ENCODE measurements at regions not wholly inside any gene's neighbourhood (a gene's known extent, or its start where the extent isn't known, plus 50 kb on each side); places are given as distances from the start of the nearest gene placed in this dataset.

DNA sequence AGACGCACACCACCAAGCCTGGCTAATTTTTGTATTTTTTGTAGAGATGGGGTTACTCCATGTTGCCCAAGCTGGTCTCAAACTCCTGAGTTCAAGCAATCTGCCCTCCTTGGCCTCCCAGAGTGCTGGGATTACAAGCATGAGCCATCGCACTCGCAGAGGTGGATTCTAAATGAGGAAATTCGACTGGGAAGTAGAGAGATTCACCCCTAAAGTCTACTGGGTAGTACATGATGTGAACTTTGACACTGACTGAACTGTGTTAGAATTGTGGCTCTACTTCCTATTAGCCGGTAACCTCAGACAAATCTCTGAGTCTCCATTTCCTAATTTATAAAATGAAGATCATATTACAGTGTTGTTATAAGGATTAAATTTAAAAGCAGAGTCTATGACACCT, 276.0 kb upstream of the NR5A2 start:
- no peaks in the 10 kb centered on the region for H3K9me3 ChIP-seq
- DNase-seq: no peak
- H3K9ac ChIP-seq (ENCODE audit: low read depth in 2 of 2, low read length in 2 of 2): no peak overlapping the region
- H3K4me1 ChIP-seq: no peaks in the 10 kb centered on the region
- no peak overlapping the region for H3K27ac ChIP-seq
- no peaks in the 10 kb centered on the region for H3K36me3 ChIP-seq
- intact Hi-C loops (cut with DNase I): no loop called here
- no peak overlapping the region for H3K4me3 ChIP-seq
- H3K27me3 ChIP-seq: no peaks in the 10 kb centered on the region
- TF ChIP-seq, protein P1, sequence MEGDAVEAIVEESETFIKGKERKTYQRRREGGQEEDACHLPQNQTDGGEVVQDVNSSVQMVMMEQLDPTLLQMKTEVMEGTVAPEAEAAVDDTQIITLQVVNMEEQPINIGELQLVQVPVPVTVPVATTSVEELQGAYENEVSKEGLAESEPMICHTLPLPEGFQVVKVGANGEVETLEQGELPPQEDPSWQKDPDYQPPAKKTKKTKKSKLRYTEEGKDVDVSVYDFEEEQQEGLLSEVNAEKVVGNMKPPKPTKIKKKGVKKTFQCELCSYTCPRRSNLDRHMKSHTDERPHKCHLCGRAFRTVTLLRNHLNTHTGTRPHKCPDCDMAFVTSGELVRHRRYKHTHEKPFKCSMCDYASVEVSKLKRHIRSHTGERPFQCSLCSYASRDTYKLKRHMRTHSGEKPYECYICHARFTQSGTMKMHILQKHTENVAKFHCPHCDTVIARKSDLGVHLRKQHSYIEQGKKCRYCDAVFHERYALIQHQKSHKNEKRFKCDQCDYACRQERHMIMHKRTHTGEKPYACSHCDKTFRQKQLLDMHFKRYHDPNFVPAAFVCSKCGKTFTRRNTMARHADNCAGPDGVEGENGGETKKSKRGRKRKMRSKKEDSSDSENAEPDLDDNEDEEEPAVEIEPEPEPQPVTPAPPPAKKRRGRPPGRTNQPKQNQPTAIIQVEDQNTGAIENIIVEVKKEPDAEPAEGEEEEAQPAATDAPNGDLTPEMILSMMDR (IDR thresholded peaks at IDR 0.05): no peak

DNA sequence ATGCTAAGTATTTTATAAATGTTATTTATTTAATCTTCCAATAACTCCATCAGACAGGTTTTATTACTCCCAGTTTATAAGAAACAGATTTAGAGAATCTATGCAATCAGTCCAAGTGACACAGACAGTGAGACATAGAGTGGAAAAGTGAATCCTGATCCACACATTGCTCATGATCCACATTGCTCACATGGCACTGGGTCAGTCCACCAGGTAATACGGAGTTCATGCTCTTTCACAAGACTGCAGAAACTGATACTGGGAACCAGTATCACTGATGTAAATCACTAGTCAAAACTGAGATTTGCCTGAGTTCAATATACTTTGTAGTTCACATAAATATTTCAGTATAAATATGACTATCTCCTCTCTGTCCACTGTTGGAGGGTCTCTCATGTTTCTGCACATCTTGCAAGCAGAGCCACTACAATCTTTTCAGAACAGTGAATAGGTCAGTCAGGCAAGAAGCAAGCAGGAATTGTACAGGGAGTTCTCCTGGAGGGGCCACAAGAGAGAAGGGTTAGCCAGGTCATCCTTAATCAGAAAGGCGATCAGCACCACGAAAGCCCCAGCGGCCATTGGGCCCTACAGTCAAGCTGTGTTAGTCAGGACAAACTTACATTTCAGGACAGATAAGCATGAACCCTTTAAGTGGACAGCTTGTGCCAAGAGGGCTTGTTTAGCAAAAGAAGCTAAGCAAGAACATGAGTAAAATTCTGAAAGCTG, 275.4 kb upstream of the NR5A2 start:
- intact Hi-C loops (cut with DNase I): no loop called here
- Histone ChIP-seq H3K4me1 (no peaks in the 10 kb centered on the region), H3K36me3 (no peaks in the 10 kb centered on the region), H3K27me3 (no peaks in the 10 kb centered on the region), H3K9me3 (no peaks in the 10 kb centered on the region), H3K9ac (ENCODE audit: low read depth in 2 of 2, low read length in 2 of 2) (no peak overlapping the region), H3K4me3 (no peak overlapping the region), H3K27ac (no peak overlapping the region)
- no peak for DNase-seq
- TF ChIP-seq, protein P1 (IDR thresholded peaks at IDR 0.05): no peak

DNA sequence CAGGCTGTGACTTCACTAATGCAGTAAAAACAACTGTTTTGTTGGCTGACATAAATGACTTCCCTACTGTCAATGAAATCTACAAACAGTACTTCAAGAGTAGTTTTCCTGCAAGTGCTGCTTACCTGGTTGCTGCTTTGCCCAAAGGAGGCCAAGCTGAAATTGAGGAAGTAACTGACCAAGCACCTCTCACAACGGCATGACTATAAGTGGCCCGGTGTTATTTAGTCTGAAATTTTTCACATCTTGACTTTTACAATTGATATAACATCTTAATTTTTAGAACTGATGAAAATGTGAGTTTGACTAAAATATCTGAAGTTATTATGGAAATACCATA, 274.9 kb upstream of the NR5A2 start:
- Histone ChIP-seq H3K9ac (ENCODE audit: low read depth in 2 of 2, low read length in 2 of 2) (no peak overlapping the region), H3K9me3 (no peaks in the 10 kb centered on the region), H3K27me3 (no peaks in the 10 kb centered on the region), H3K36me3 (no peaks in the 10 kb centered on the region), H3K4me1 (no peaks in the 10 kb centered on the region), H3K4me3 (no peak overlapping the region), H3K27ac (no peak overlapping the region)
- TF ChIP-seq, protein P1 (IDR thresholded peaks at IDR 0.05): no peak
- intact Hi-C loops (cut with DNase I): no loop called here
- DNase-seq: no peak

DNA sequence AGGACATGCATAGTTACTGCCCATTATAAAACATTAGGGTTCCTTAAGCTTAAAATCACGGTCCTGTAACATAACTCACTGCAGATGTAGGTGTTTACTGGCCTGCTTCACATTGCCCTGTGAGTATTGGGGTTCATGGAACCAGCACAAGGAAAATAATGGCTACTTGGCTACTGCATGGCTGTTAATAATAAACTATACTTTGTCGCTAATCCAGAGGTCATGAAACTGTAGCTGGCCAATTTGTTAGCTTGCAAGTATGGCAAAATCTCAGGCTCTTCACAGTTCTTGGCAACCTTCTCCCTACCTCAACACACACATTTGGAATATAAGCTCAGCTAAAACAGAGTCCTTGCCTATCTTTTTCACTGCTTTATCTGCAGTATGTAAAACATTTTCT, 274.0 kb upstream of the NR5A2 start:
- no peak overlapping the region for H3K4me3 ChIP-seq
- intact Hi-C loops (cut with DNase I): no loop called here
- TF ChIP-seq, protein P1 (IDR thresholded peaks at IDR 0.05): no peak

DNA sequence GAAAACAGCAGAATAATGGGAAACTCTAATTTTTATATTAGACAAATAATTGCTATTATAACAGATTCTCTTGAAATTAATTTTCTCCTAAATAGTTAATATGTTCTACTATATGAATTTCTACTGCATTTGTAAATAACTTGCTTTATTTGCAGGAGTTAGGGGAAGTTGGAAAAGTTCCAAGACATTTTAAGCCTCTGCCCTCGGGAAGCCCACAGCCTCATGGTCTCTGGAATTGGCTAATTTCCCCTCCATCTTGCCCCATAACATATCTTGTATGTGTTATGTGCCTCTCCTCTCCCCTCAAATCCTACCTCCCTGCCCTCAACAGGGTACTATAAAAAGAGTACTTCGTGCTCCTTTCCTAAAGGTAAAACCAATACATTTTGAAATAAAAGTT, 271.4 kb upstream of the NR5A2 start:
- no peak for DNase-seq
- Histone ChIP-seq H3K4me1 (no peaks in the 10 kb centered on the region), H3K9me3 (no peaks in the 10 kb centered on the region), H3K27ac (no peak overlapping the region), H3K9ac (ENCODE audit: low read depth in 2 of 2, low read length in 2 of 2) (no peak overlapping the region), H3K36me3 (no peaks in the 10 kb centered on the region), H3K27me3 (no peaks in the 10 kb centered on the region), H3K4me3 (no peak overlapping the region)
- TF ChIP-seq, protein P1 (IDR thresholded peaks at IDR 0.05): no peak
- intact Hi-C loops (cut with DNase I): no loop called here

More for the DNA sequence above, 274.0 kb upstream of the NR5A2 start:
- Histone ChIP-seq H3K9ac (ENCODE audit: low read depth in 2 of 2, low read length in 2 of 2) (no peak overlapping the region), H3K27me3 (no peaks in the 10 kb centered on the region), H3K9me3 (no peaks in the 10 kb centered on the region), H3K4me1 (no peaks in the 10 kb centered on the region), H3K27ac (no peak overlapping the region), H3K36me3 (no peaks in the 10 kb centered on the region)
- DNase-seq: no peak

Measured in colonic mucosa (tissue), 4 donors.